ENCODE measurements at regions not wholly inside any gene's neighbourhood (a gene's known extent, or its start where the extent isn't known, plus 50 kb on each side); places are given as distances from the start of the nearest gene placed in this dataset.

- ChIA-PET POLR2A (no interaction called here), CTCF (no interaction called here)
- peaks cover 2% of the 10 kb centered on the region for H3K9me3 Mint-ChIP-seq
- no peak overlapping the region for H3K4me3 Mint-ChIP-seq
- no peaks in the 10 kb centered on the region for H3K4me1 Mint-ChIP-seq
- H3K27me3 Mint-ChIP-seq: peaks cover 2% of the 10 kb centered on the region
- H3K27ac Mint-ChIP-seq: no peak overlapping the region
- H3K36me3 Mint-ChIP-seq (ENCODE audit: low read depth): peaks cover 1% of the 10 kb centered on the region
- DNase-seq: no peak
Observed at GRCh38 chr2:123915380-123915779, 109.7 kb upstream of the CNTNAP5 start.

DNA sequence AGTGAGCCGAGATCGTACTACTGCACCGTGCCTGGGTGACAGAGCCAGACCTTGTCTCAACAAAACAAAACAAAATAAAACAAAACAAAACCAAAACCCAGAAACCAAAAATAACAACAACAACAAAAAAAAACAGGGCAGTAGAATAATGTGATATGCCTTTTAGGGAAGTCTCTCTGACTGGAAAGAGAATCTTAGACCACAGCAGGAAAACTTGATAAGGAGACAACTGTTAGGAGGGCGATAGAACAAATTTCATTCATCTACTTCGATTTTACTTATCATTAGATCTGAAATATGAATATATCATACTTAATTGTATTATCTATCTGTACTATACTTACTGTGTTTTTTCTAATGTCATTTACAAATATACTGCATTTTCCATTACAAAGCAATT, 109.0 kb upstream of the CNTNAP5 start:
- no peak for DNase-seq
- H3K9me3 Mint-ChIP-seq: peaks cover 2% of the 10 kb centered on the region
- H3K4me1 Mint-ChIP-seq: no peaks in the 10 kb centered on the region
- POLR2A ChIA-PET: no interaction called here
- no peak overlapping the region for H3K27ac Mint-ChIP-seq
- peaks cover 1% of the 10 kb centered on the region for H3K36me3 Mint-ChIP-seq (ENCODE audit: low read depth)
- CTCF ChIA-PET: no interaction called here
- no peak overlapping the region for H3K4me3 Mint-ChIP-seq
- peaks cover 2% of the 10 kb centered on the region for H3K27me3 Mint-ChIP-seq

DNA sequence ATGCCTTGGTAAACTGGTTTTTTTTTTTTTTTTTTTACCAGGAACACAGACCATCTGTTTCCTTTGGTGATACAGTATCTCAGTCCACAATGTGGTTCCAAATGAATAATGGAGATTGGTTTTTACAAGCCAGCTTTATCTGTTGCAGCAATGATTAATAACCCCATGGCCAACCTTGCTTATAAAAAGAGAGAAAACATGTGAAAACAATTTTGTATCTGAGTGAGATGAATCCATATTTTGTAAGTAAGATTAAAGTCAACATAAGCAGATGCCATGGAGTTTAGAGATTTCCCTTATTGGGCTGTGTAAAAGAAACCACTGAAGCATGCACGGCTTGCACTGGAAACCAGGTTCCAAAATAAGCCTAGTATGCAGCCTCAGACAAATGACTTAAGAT, 108.6 kb upstream of the CNTNAP5 start:
- H3K4me1 Mint-ChIP-seq: no peaks in the 10 kb centered on the region
- DNase-seq: no peak
- peaks cover 1% of the 10 kb centered on the region for H3K36me3 Mint-ChIP-seq (ENCODE audit: low read depth)
- H3K27ac Mint-ChIP-seq: no peak overlapping the region
- ChIA-PET POLR2A (no interaction called here), CTCF (no interaction called here)
- peaks cover 2% of the 10 kb centered on the region for H3K27me3 Mint-ChIP-seq
- no peak overlapping the region for H3K4me3 Mint-ChIP-seq
- H3K9me3 Mint-ChIP-seq: peaks cover 2% of the 10 kb centered on the region

DNA sequence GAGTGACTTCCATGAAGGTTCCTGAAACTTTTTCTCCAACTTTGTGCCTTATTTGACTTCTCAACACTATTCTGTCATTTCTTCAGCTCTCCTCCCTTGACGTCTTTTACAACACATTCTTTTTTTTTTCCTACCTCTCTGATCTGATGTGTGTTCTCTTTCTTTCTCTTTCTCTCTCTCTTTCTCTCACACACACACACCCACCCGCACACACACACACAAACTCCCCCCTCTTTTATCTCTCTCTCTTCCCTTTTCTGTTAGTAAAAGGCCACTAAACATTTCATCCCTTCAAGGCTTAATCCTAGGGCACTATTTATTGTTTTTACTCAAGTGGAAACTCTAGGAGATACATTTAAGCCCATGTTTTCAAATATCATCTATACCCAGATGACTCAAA, 107.8 kb upstream of the CNTNAP5 start:
- H3K27ac Mint-ChIP-seq: no peak overlapping the region
- peaks cover 2% of the 10 kb centered on the region for H3K27me3 Mint-ChIP-seq
- peaks cover 2% of the 10 kb centered on the region for H3K9me3 Mint-ChIP-seq
- DNase-seq: no peak
- CTCF ChIA-PET: no interaction called here
- H3K4me1 Mint-ChIP-seq: no peaks in the 10 kb centered on the region
- peaks cover 1% of the 10 kb centered on the region for H3K36me3 Mint-ChIP-seq (ENCODE audit: low read depth)
- POLR2A ChIA-PET: no interaction called here
- H3K4me3 Mint-ChIP-seq: no peak overlapping the region

GRCh38 chr2:123928358-123928757, 96.7 kb upstream of the CNTNAP5 start:
- Mint-ChIP-seq H3K4me3 (no peak overlapping the region), H3K4me1 (no peaks in the 10 kb centered on the region), H3K9me3 (no peaks in the 10 kb centered on the region), H3K36me3 (ENCODE audit: low read depth) (no peaks in the 10 kb centered on the region), H3K27ac (no peak overlapping the region), H3K27me3 (no peaks in the 10 kb centered on the region)
- no peak for DNase-seq
- ChIA-PET CTCF (no interaction called here), POLR2A (no interaction called here)

- Mint-ChIP-seq H3K36me3 (ENCODE audit: low read depth) (no peaks in the 10 kb centered on the region), H3K4me1 (no peaks in the 10 kb centered on the region), H3K9me3 (no peaks in the 10 kb centered on the region), H3K27ac (no peak overlapping the region), H3K27me3 (no peaks in the 10 kb centered on the region), H3K4me3 (no peak overlapping the region)
- no peak for DNase-seq
- CTCF ChIA-PET: interaction anchor here (0.7 kb wide), 1 partner anchor 345 kb away, joined by 3 read pairs; no protein-coding TSS in a partner anchor
- POLR2A ChIA-PET: no interaction called here
Observed at GRCh38 chr2:123935405-123935804, 89.7 kb upstream of the CNTNAP5 start.

DNA sequence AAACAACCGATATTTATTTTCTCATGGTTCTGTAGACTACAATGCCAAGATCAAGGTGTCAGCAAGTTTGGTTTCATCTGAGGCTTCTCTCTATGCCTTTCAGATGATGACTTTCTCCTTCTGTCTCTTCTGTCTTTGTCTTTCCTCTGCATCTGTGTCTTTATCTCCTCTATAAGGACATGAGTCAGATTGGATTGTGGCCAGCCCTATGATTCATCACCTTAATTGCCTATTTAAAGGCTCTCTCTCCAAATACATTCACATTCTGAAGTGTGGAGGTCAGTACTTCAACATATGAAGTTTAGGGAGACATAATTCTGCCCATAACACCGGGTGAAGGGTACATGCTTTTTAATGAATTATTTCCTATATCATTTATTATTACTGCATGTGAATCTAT, 71.2 kb upstream of the CNTNAP5 start:
- ChIA-PET POLR2A (no interaction called here), CTCF (no interaction called here)
- H3K4me1 Mint-ChIP-seq: no peaks in the 10 kb centered on the region
- no peaks in the 10 kb centered on the region for H3K27me3 Mint-ChIP-seq
- H3K4me3 Mint-ChIP-seq: no peak overlapping the region
- DNase-seq: no peak
- H3K9me3 Mint-ChIP-seq: peaks cover 5% of the 10 kb centered on the region
- H3K27ac Mint-ChIP-seq: no peak overlapping the region
- H3K36me3 Mint-ChIP-seq (ENCODE audit: low read depth): no peaks in the 10 kb centered on the region

DNA sequence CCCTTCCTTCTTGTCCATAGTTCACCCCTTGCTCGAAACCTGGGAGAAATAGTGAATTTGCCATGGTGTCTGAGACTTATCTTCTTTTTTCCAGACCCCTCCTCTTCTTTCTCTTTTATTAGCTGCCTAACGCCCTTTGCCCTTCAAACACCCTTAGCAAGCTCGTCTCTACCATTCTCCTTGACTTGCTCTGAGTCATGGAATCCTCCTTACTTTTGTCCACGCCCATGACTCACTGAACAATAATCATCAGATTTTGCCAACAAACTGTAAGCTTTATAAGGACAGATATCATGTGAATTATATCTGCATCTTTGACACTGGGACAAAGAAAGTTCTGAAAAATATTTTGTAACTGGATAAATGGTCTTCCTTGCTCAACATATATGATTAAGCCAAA, 67.1 kb upstream of the CNTNAP5 start:
- no peak overlapping the region for H3K4me3 Mint-ChIP-seq
- no peak for DNase-seq
- no peak overlapping the region for H3K27ac Mint-ChIP-seq
- no peaks in the 10 kb centered on the region for H3K36me3 Mint-ChIP-seq (ENCODE audit: low read depth)
- ChIA-PET CTCF (no interaction called here), POLR2A (no interaction called here)
- H3K27me3 Mint-ChIP-seq: no peaks in the 10 kb centered on the region
- peaks cover 3% of the 10 kb centered on the region for H3K9me3 Mint-ChIP-seq
- H3K4me1 Mint-ChIP-seq: no peaks in the 10 kb centered on the region

GRCh38 chr2:123961576-123961975, 63.5 kb upstream of the CNTNAP5 start:
- Mint-ChIP-seq H3K4me1 (no peaks in the 10 kb centered on the region), H3K27me3 (no peaks in the 10 kb centered on the region), H3K27ac (no peak overlapping the region), H3K36me3 (ENCODE audit: low read depth) (no peaks in the 10 kb centered on the region), H3K4me3 (no peak overlapping the region), H3K9me3 (peaks cover 4% of the 10 kb centered on the region)
- CTCF ChIA-PET: no interaction called here
- DNase-seq: no peak
- POLR2A ChIA-PET: no interaction called here

DNA sequence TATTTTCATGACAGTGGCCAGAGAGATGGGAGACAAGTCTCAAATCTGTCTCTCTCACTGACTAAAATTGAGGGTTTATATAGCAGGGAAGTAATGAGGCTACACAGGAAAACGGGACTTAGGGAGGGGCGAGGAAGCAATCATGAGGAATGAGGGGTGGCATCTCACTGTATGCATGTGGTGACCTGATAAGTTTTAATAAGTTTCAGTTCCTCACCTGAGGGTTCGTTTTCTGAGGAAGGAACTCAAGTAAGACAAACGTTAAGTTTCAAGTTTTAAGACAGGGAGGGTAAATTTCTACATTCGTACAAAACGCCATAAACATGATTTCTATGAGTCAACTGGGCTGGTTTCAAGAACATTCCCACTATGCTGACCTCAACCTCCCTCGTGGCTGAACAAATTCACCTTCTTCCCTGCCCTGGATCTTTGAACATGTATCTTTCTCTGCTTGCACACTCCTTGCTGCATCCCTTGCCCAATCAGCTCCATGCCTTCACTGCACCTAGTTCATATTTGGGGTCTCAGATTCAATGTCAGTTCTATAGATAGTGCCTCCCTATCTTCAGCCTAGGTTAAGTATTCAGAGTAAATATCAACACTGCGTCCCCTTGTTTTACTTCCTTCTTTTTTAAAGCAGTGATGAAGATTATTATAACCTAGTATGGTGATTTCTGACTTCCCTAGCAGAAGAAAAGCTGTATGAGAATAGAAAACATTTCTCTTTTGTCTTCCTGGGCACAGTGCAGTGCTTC, 53.3 kb upstream of the CNTNAP5 start:
- POLR2A ChIA-PET: no interaction called here

More for the DNA sequence above, 53.3 kb upstream of the CNTNAP5 start:
- H3K4me3 Mint-ChIP-seq: no peak overlapping the region
- H3K27ac Mint-ChIP-seq: no peak overlapping the region
- no peaks in the 10 kb centered on the region for H3K27me3 Mint-ChIP-seq
- no peak for DNase-seq
- no peaks in the 10 kb centered on the region for H3K4me1 Mint-ChIP-seq
- CTCF ChIA-PET: no interaction called here
- no peaks in the 10 kb centered on the region for H3K36me3 Mint-ChIP-seq (ENCODE audit: low read depth)
- no peaks in the 10 kb centered on the region for H3K9me3 Mint-ChIP-seq
